Neuronal stem cell (in vitro differentiated cells): ENCODE measurements at regions not wholly inside any gene's neighbourhood (a gene's known extent, or its start where the extent isn't known, plus 50 kb on each side); places are given as distances from the start of the nearest gene placed in this dataset.

Source experiments
- DNase-seq: peaks from one replicate; pipeline ENCODE4 v3.0.0-alpha.2; 2013; ENCODE audit warnings: low spot score
- H2AFZ ChIP-seq: one replicate; pipeline ENCODE4 v1.6.1; 2013; ENCODE audit warnings: mild to moderate bottlenecking, low read length, inconsistent platforms
- H2AK5ac ChIP-seq: 2 replicates; pipeline ENCODE4 v1.6.1; 2013; ENCODE audit warnings: low read depth, mild to moderate bottlenecking, inconsistent platforms, low read length, moderate library complexity, mixed read lengths
- H2BK120ac ChIP-seq: 2 replicates; pipeline ENCODE4 v1.6.1; 2013; ENCODE audit warnings: low read depth, mild to moderate bottlenecking, inconsistent platforms, low read length, moderate library complexity, mixed read lengths
- H2BK12ac ChIP-seq: one replicate; pipeline ENCODE4 v1.6.1; 2013; ENCODE audit warnings: low read length, inconsistent platforms
- H2BK15ac ChIP-seq: 2 replicates; pipeline ENCODE4 v1.6.1; 2013; ENCODE audit warnings: mild to moderate bottlenecking, low read length, inconsistent platforms, mixed read lengths
- H2BK5ac ChIP-seq: one replicate; pipeline ENCODE4 v1.6.1; 2013; ENCODE audit warnings: inconsistent platforms, mild to moderate bottlenecking, low read length, moderate library complexity
- H3K14ac ChIP-seq: one replicate; pipeline ENCODE4 v1.6.1; 2013; ENCODE audit warnings: low read length, inconsistent platforms
- H3K18ac ChIP-seq: 2 replicates; pipeline ENCODE4 v1.6.1; 2013; ENCODE audit warnings: low read length, inconsistent platforms
- H3K23ac ChIP-seq: 2 replicates; pipeline ENCODE4 v1.6.1; 2013; ENCODE audit warnings: low read depth, mild to moderate bottlenecking, mixed read lengths, low read length, inconsistent platforms; ENCODE audit not compliant: poor library complexity
- H3K27ac ChIP-seq: replicated peaks from 3 replicates; pipeline ENCODE4 v1.5.1; 2013; ENCODE audit warnings: low read length, inconsistent platforms
- H3K27me3 ChIP-seq, 3 experiments: 2 replicates each; pipeline ENCODE4 v1.6.1; 2013; ENCODE audit warnings: low read length in 3 of 3, mild to moderate bottlenecking in 2 of 3, inconsistent platforms in 1 of 3, low read depth in 1 of 3, mixed read lengths in 1 of 3, moderate library complexity in 1 of 3; ENCODE audit not compliant: control insufficient read depth in 3 of 3, insufficient read depth in 3 of 3
- H3K36me3 ChIP-seq, 2 donors: replicated peaks in 1 of 2; 2 replicates each; pipeline ENCODE4 v1.6.1; 2013; ENCODE audit warnings: low read length in 2 of 2; ENCODE audit not compliant: control insufficient read depth in 2 of 2, insufficient read depth in 2 of 2
- H3K4ac ChIP-seq: 2 replicates; pipeline ENCODE4 v1.6.1; 2013; ENCODE audit warnings: inconsistent platforms, mild to moderate bottlenecking, low read length, moderate library complexity
- H3K4me1 ChIP-seq, 2 donors: 1 replicate in 1 of 2; 2 replicates in 1 of 2; pipeline ENCODE4 v1.6.1; 2013; ENCODE audit warnings: low read length in 2 of 2, low read depth in 1 of 2; ENCODE audit not compliant: control insufficient read depth in 2 of 2, insufficient read depth in 1 of 2
- H3K4me2 ChIP-seq: one replicate; pipeline ENCODE4 v1.6.1; 2013; ENCODE audit warnings: mild to moderate bottlenecking, low read length, inconsistent platforms; ENCODE audit not compliant: insufficient read depth, poor library complexity, severe bottlenecking
- H3K4me3 ChIP-seq, 2 donors: 2 replicates each; pipeline ENCODE4 v1.5.1; 2013; ENCODE audit warnings: low read length in 2 of 2, mild to moderate bottlenecking in 2 of 2, inconsistent platforms in 1 of 2, moderate library complexity in 1 of 2
- H3K79me1 ChIP-seq: one replicate; pipeline ENCODE4 v1.6.1; 2013; ENCODE audit warnings: low read depth, mild to moderate bottlenecking, inconsistent platforms, low read length, moderate library complexity
- H3K9ac ChIP-seq: one replicate; pipeline ENCODE4 v1.6.1; 2013; ENCODE audit warnings: mild to moderate bottlenecking, low read depth, low read length, inconsistent platforms; ENCODE audit not compliant: poor library complexity
- H3K9me3 ChIP-seq, 2 donors: replicated peaks in 1 of 2; 2 replicates each; pipeline versions ENCODE3 to v1.6.1; 2013; ENCODE audit warnings: low read length in 2 of 2, mild to moderate bottlenecking in 2 of 2, inconsistent platforms in 1 of 2, low read depth in 1 of 2, mixed read lengths in 1 of 2, moderate library complexity in 1 of 2; ENCODE audit not compliant: control insufficient read depth in 2 of 2, insufficient read depth in 1 of 2
- H4K8ac ChIP-seq: one replicate; pipeline ENCODE4 v1.6.1; 2013; ENCODE audit warnings: low read depth, mild to moderate bottlenecking, inconsistent platforms, low read length, moderate library complexity
- H4K91ac ChIP-seq: one replicate; pipeline ENCODE4 v1.6.1; 2013; ENCODE audit warnings: low read length, low read depth, mild to moderate bottlenecking, inconsistent platforms; ENCODE audit not compliant: poor library complexity
- WGBS, 2 donors: extraction: QIAGEN DNeasy Blood & Tissue Kit; methylation state at CpG; one replicate each; pipeline ENCODE4 v1.1.7; 2013; ENCODE audit warnings: missing lambda C conversion rate in 2 of 2, mixed read lengths in 1 of 2; ENCODE audit not compliant: insufficient read length in 2 of 2, insufficient replicate concordance in 1 of 2; ENCODE audit errors: extremely low coverage in 2 of 2; 5-methylcytosine and 5-hydroxymethylcytosine counted together

- Histone ChIP-seq H3K18ac (no peak overlapping the region), H4K91ac (no peak overlapping the region), H3K4me1 (peaks cover 4 to 8% of the 10 kb centered on the region in 2 donors), H3K36me3 (no peaks in the 10 kb centered on the region), H2AK5ac (no peak overlapping the region), H2BK5ac (no peak overlapping the region), H2AFZ (peak overlapping the region; percentile 3), H3K4me3 (no peak overlapping the region), H3K9me3 (peaks cover 0 to 3% of the 10 kb centered on the region in 2 donors), H3K23ac (no peak overlapping the region), H3K79me1 (no peaks in the 10 kb centered on the region), H3K27ac (no peak overlapping the region), H2BK120ac (no peak overlapping the region), H3K4ac (no peak overlapping the region), H4K8ac (no peak overlapping the region), H3K9ac (no peak overlapping the region), H2BK12ac (no peak overlapping the region), H3K4me2 (no peak overlapping the region), H2BK15ac (peak overlapping the region; percentile 3), H3K14ac (no peak overlapping the region), H3K27me3 (no peaks in the 10 kb centered on the region)
- DNase-seq: no peak
- no CpG with 5 or more reads among the region's 2 CpGs for WGBS, 2 donors
Measured at GRCh38 chr7:8371742-8372141, 61.7 kb upstream of the NXPH1 start.

GRCh38 chr7:8373851-8374250, 59.6 kb upstream of the NXPH1 start:
- peaks cover 7 to 16% of the 10 kb centered on the region in 2 donors for H3K4me1 ChIP-seq
- H4K8ac ChIP-seq: no peak overlapping the region
- peaks cover 0 to 3% of the 10 kb centered on the region in 2 donors for H3K9me3 ChIP-seq
- WGBS, 2 donors: no CpG with 5 or more reads among the region's 2 CpGs
- no peak overlapping the region for H3K4ac ChIP-seq
- H4K91ac ChIP-seq: no peak overlapping the region
- H3K27ac ChIP-seq: no peak overlapping the region
- no peak overlapping the region for H2AFZ ChIP-seq
- no peak overlapping the region for H3K23ac ChIP-seq
- no peaks in the 10 kb centered on the region for H3K79me1 ChIP-seq
- no peak overlapping the region for H3K4me2 ChIP-seq
- no peak overlapping the region for H2BK15ac ChIP-seq
- no peak for DNase-seq
- H2BK5ac ChIP-seq: no peak overlapping the region
- no peak overlapping the region for H2BK12ac ChIP-seq
- H3K27me3 ChIP-seq: no peaks in the 10 kb centered on the region
- H3K14ac ChIP-seq: no peak overlapping the region
- no peak overlapping the region for H2BK120ac ChIP-seq
- no peak overlapping the region for H2AK5ac ChIP-seq
- no peak overlapping the region for H3K18ac ChIP-seq
- H3K4me3 ChIP-seq: no peak overlapping the region
- H3K9ac ChIP-seq: no peak overlapping the region
- no peaks in the 10 kb centered on the region for H3K36me3 ChIP-seq

GRCh38 chr7:8378349-8379019, 54.9 kb upstream of the NXPH1 start:
- Histone ChIP-seq H3K27ac (no peak overlapping the region), H3K4me3 (no peak overlapping the region), H2BK12ac (no peak overlapping the region), H2BK120ac (no peak overlapping the region), H3K18ac (no peak overlapping the region), H3K4ac (no peak overlapping the region), H3K4me1 (peaks cover 8 to 33% of the 10 kb centered on the region in 2 donors), H3K9ac (no peak overlapping the region), H3K79me1 (no peaks in the 10 kb centered on the region), H3K23ac (no peak overlapping the region), H3K27me3 (no peaks in the 10 kb centered on the region), H3K14ac (no peak overlapping the region), H3K36me3 (no peaks in the 10 kb centered on the region), H3K9me3 (peaks cover 0 to 3% of the 10 kb centered on the region in 2 donors), H2AK5ac (no peak overlapping the region), H2BK5ac (no peak overlapping the region), H4K8ac (no peak overlapping the region), H4K91ac (no peak overlapping the region), H2AFZ (no peak overlapping the region), H3K4me2 (no peak overlapping the region), H2BK15ac (no peak overlapping the region)
- DNase-seq: no peak

GRCh38 chr7:8379264-8379663, 54.1 kb upstream of the NXPH1 start:
- H2AK5ac ChIP-seq: no peak overlapping the region
- no peaks in the 10 kb centered on the region for H3K79me1 ChIP-seq
- H2BK12ac ChIP-seq: no peak overlapping the region
- H2BK15ac ChIP-seq: no peak overlapping the region
- no peak overlapping the region for H3K4ac ChIP-seq
- no peak overlapping the region for H4K8ac ChIP-seq
- peaks cover 8 to 33% of the 10 kb centered on the region in 2 donors for H3K4me1 ChIP-seq
- no peak overlapping the region for H4K91ac ChIP-seq
- H3K4me2 ChIP-seq: no peak overlapping the region
- H2BK120ac ChIP-seq: no peak overlapping the region
- H3K36me3 ChIP-seq: no peaks in the 10 kb centered on the region
- H3K9ac ChIP-seq: no peak overlapping the region
- H3K23ac ChIP-seq: no peak overlapping the region
- peak; percentile 18 for DNase-seq
- WGBS, 2 donors: no CpG with 5 or more reads among the region's 6 CpGs
- no peak overlapping the region for H3K27ac ChIP-seq
- H2BK5ac ChIP-seq: no peak overlapping the region
- H3K18ac ChIP-seq: no peak overlapping the region
- no peak overlapping the region for H2AFZ ChIP-seq
- H3K27me3 ChIP-seq: no peaks in the 10 kb centered on the region
- no peak overlapping the region for H3K14ac ChIP-seq
- H3K9me3 ChIP-seq: peaks cover 0 to 3% of the 10 kb centered on the region in 2 donors
- no peak overlapping the region for H3K4me3 ChIP-seq
